Smooth muscle cell (in vitro differentiated cells): ENCODE measurements at regions not wholly inside any gene's neighbourhood (a gene's known extent, or its start where the extent isn't known, plus 50 kb on each side); places are given as distances from the start of the nearest gene placed in this dataset.

Experiments
- DNase-seq: peaks from one replicate; lab custom pipeline; 2025; ENCODE audit not compliant: unreplicated experiment; lab: John Stamatoyannopoulos, UW
- H2AFZ ChIP-seq: fragments of 200-600 bp; sonication (generic); 2 replicates; pipeline ENCODE4 v1.6.0; 2016; ENCODE audit warnings: antibody characterized with exemption, low read depth, mild to moderate bottlenecking
- H3F3A ChIP-seq: fragments of 200-600 bp; sonication (generic); 2 replicates; pipeline ENCODE4 v1.6.0; 2017; ENCODE audit warnings: antibody characterized with exemption, low read depth
- H3K27ac ChIP-seq: fragments of 200-600 bp; sonication (generic); 2 replicates; pipeline ENCODE4 v1.5.1; 2016; ENCODE audit warnings: low read depth, mild to moderate bottlenecking
- H3K27me3 ChIP-seq: fragments of 200-600 bp; sonication (generic); 2 replicates; pipeline ENCODE4 v1.6.1; 2016; ENCODE audit warnings: low read depth, mild to moderate bottlenecking
- H3K36me3 ChIP-seq: fragments of 200-600 bp; sonication (generic); 2 replicates; pipeline ENCODE4 v1.5.1; 2016; ENCODE audit warnings: low read depth
- H3K4me1 ChIP-seq: fragments of 200-600 bp; sonication (generic); 2 replicates; pipeline ENCODE4 v1.5.1; 2016; ENCODE audit warnings: low read depth
- H3K4me2 ChIP-seq: fragments of 200-600 bp; sonication (generic); 2 replicates; pipeline ENCODE4 v1.6.0; 2016; ENCODE audit warnings: mild to moderate bottlenecking
- H3K4me3 ChIP-seq: fragments of 200-600 bp; sonication (generic); 2 replicates; pipeline ENCODE4 v1.5.1; 2016; ENCODE audit warnings: mild to moderate bottlenecking
- H3K79me2 ChIP-seq: fragments of 200-600 bp; sonication (generic); 2 replicates; pipeline ENCODE4 v1.6.0; 2016; ENCODE audit warnings: low read depth, mild to moderate bottlenecking
- H3K9ac ChIP-seq: fragments of 200-600 bp; sonication (generic); 2 replicates; pipeline ENCODE4 v1.6.0; 2016; ENCODE audit warnings: low read depth
- H3K9me3 ChIP-seq: fragments of 200-600 bp; sonication (generic); replicated peaks from 2 replicates; pipeline ENCODE4 v1.5.1; 2016; ENCODE audit warnings: low read depth
- H4K20me1 ChIP-seq: fragments of 200-600 bp; sonication (generic); 2 replicates; pipeline ENCODE4 v1.6.0; 2016; ENCODE audit warnings: low read depth
- CTCF ChIP-seq: fragments of 200-600 bp; sonication (generic); IDR thresholded peaks from 2 replicates; pipeline ENCODE4 v1.5.1; 2017; ENCODE audit warnings: borderline replicate concordance, mild to moderate bottlenecking, antibody characterized with exemption; ENCODE audit not compliant: insufficient read depth, poor library complexity, severe bottlenecking
- WGBS: methylation state at CpG from one replicate; pipeline ENCODE4 v1.1.7; 2016; ENCODE audit warnings: low lambda C conversion rate; 5-methylcytosine and 5-hydroxymethylcytosine counted together

- Histone ChIP-seq H3K27me3 (no peaks in the 10 kb centered on the region), H3K9me3 (no peaks in the 10 kb centered on the region), H3K27ac (peak overlapping the region; percentile 13), H3K4me2 (no peak overlapping the region), H3K79me2 (no peaks in the 10 kb centered on the region), H3K36me3 (no peaks in the 10 kb centered on the region), H3K9ac (no peak overlapping the region), H3F3A (no peaks in the 10 kb centered on the region), H4K20me1 (no peaks in the 10 kb centered on the region), H3K4me3 (no peak overlapping the region), H3K4me1 (peaks cover 3% of the 10 kb centered on the region), H2AFZ (no peak overlapping the region)
- WGBS: 84% methylated on average over 1 of the region's 1 CpG
- no peak for TF ChIP-seq CTCF
- no peak for DNase-seq
These were observed 351.2 kb upstream of the DLGAP1 start for GRCh38 chr18:4806331-4806730.

GRCh38 chr18:4802296-4802695 is 347.2 kb upstream of the DLGAP1 start:
- 81% methylated on average over 2 of the region's 2 CpGs for WGBS
- no peaks in the 10 kb centered on the region for H3F3A ChIP-seq
- H3K9ac ChIP-seq: no peak overlapping the region
- H3K4me2 ChIP-seq: no peak overlapping the region
- H3K27ac ChIP-seq: peak overlapping the region; percentile 77
- no peaks in the 10 kb centered on the region for H3K79me2 ChIP-seq
- no peak overlapping the region for H3K4me3 ChIP-seq
- no peak overlapping the region for H2AFZ ChIP-seq
- no peaks in the 10 kb centered on the region for H3K27me3 ChIP-seq
- no peaks in the 10 kb centered on the region for H3K9me3 ChIP-seq
- H3K36me3 ChIP-seq: no peaks in the 10 kb centered on the region
- no peaks in the 10 kb centered on the region for H4K20me1 ChIP-seq
- TF ChIP-seq CTCF: no peak
- no peaks in the 10 kb centered on the region for H3K4me1 ChIP-seq
- no peak for DNase-seq

GRCh38 chr18:4801151-4801550 is 346.0 kb upstream of the DLGAP1 start:
- no peak overlapping the region for H3K4me3 ChIP-seq
- no peaks in the 10 kb centered on the region for H3K36me3 ChIP-seq
- TF ChIP-seq CTCF: no peak
- H3K9me3 ChIP-seq: no peaks in the 10 kb centered on the region
- no peak for DNase-seq
- H2AFZ ChIP-seq: no peak overlapping the region
- H3K4me2 ChIP-seq: no peak overlapping the region
- no peaks in the 10 kb centered on the region for H4K20me1 ChIP-seq
- peak overlapping the region; percentile 77 for H3K27ac ChIP-seq
- no peaks in the 10 kb centered on the region for H3F3A ChIP-seq
- no peaks in the 10 kb centered on the region for H3K79me2 ChIP-seq
- no peaks in the 10 kb centered on the region for H3K27me3 ChIP-seq
- H3K9ac ChIP-seq: no peak overlapping the region
- 67% methylated on average over 2 of the region's 2 CpGs for WGBS
- no peaks in the 10 kb centered on the region for H3K4me1 ChIP-seq

- H3K9ac ChIP-seq: peak overlapping the region; percentile 53
- H3K27ac ChIP-seq: peak overlapping the region; percentile 88
- H3K9me3 ChIP-seq: no peaks in the 10 kb centered on the region
- no peak for DNase-seq
- WGBS: 38% methylated on average over 3 of the region's 3 CpGs
- no peaks in the 10 kb centered on the region for H3K4me1 ChIP-seq
- H3F3A ChIP-seq: no peaks in the 10 kb centered on the region
- peak overlapping the region; percentile 28 for H2AFZ ChIP-seq
- no peak overlapping the region for H3K4me3 ChIP-seq
- H3K36me3 ChIP-seq: no peaks in the 10 kb centered on the region
- H3K27me3 ChIP-seq: no peaks in the 10 kb centered on the region
- TF ChIP-seq CTCF: no peak
- peak overlapping the region; percentile 5 for H3K4me2 ChIP-seq
- no peaks in the 10 kb centered on the region for H4K20me1 ChIP-seq
- H3K79me2 ChIP-seq: no peaks in the 10 kb centered on the region
These were observed 342.0 kb upstream of the DLGAP1 start for GRCh38 chr18:4797002-4797685.
